ENCODE measurements at regions not wholly inside any gene's neighbourhood (a gene's known extent, or its start where the extent isn't known, plus 50 kb on each side); places are given as distances from the start of the nearest gene placed in this dataset.

- Histone ChIP-seq H3K27me3 (ENCODE audit: insufficient read depth, insufficient read length) (no peaks in the 10 kb centered on the region), H3K9me3 (ENCODE audit: insufficient read depth, low read length) (no peaks in the 10 kb centered on the region), H3K36me3 (ENCODE audit: insufficient read depth, insufficient read length, low read length) (no peaks in the 10 kb centered on the region), H3K4me1 (ENCODE audit: insufficient read depth, insufficient read length) (no peaks in the 10 kb centered on the region), H3K4me3 (ENCODE audit: insufficient read length, low read depth) (no peak overlapping the region), H3K9ac (ENCODE audit: insufficient read length, low read depth) (no peak overlapping the region)
- no peak for DNase-seq (ENCODE audit: low read depth, low spot score)
- TF ChIP-seq SUZ12 (IDR thresholded peaks at IDR 0.05; ENCODE audit: extremely low read depth, insufficient read depth, insufficient read length) = no peak
- no peak for TF ChIP-seq ZNF274 (IDR thresholded peaks at IDR 0.05; ENCODE audit: low read depth, low read length)
- no peak for TF ChIP-seq YY1 (IDR thresholded peaks at IDR 0.05; ENCODE audit: insufficient read depth, insufficient read length)
These were observed 1396.5 kb upstream of the CELF2 start for GRCh38 chr10:9621216-9621615.

GRCh38 chr10:9625304-9625703 lies 1392.4 kb upstream of the CELF2 start:
- TF ChIP-seq YY1 (IDR thresholded peaks at IDR 0.05; ENCODE audit: insufficient read depth, insufficient read length) = no peak
- Histone ChIP-seq H3K9me3 (ENCODE audit: insufficient read depth, low read length) (no peaks in the 10 kb centered on the region), H3K27me3 (ENCODE audit: insufficient read depth, insufficient read length) (no peaks in the 10 kb centered on the region), H3K36me3 (ENCODE audit: insufficient read depth, insufficient read length, low read length) (no peaks in the 10 kb centered on the region), H3K4me3 (ENCODE audit: insufficient read length, low read depth) (no peak overlapping the region), H3K4me1 (ENCODE audit: insufficient read depth, insufficient read length) (no peaks in the 10 kb centered on the region), H3K9ac (ENCODE audit: insufficient read length, low read depth) (no peak overlapping the region)
- DNase-seq (ENCODE audit: low read depth, low spot score) = no peak

GRCh38 chr10:9634466-9634865 lies 1383.2 kb upstream of the CELF2 start:
- TF ChIP-seq SUZ12 (IDR thresholded peaks at IDR 0.05; ENCODE audit: extremely low read depth, insufficient read depth, insufficient read length) = no peak
- no peak for TF ChIP-seq ZNF274 (IDR thresholded peaks at IDR 0.05; ENCODE audit: low read depth, low read length)
- TF ChIP-seq YY1 (IDR thresholded peaks at IDR 0.05; ENCODE audit: insufficient read depth, insufficient read length) = no peak
- Histone ChIP-seq H3K36me3 (ENCODE audit: insufficient read depth, insufficient read length, low read length) (no peaks in the 10 kb centered on the region), H3K4me1 (ENCODE audit: insufficient read depth, insufficient read length) (no peaks in the 10 kb centered on the region), H3K9me3 (ENCODE audit: insufficient read depth, low read length) (no peaks in the 10 kb centered on the region), H3K4me3 (ENCODE audit: insufficient read length, low read depth) (no peak overlapping the region), H3K9ac (ENCODE audit: insufficient read length, low read depth) (no peak overlapping the region), H3K27me3 (ENCODE audit: insufficient read depth, insufficient read length) (no peaks in the 10 kb centered on the region)
- no peak for DNase-seq (ENCODE audit: low read depth, low spot score)

GRCh38 chr10:9635691-9636090 lies 1382.0 kb upstream of the CELF2 start:
- no peak for DNase-seq (ENCODE audit: low read depth, low spot score)
- Histone ChIP-seq H3K4me3 (ENCODE audit: insufficient read length, low read depth) (no peak overlapping the region), H3K27me3 (ENCODE audit: insufficient read depth, insufficient read length) (no peaks in the 10 kb centered on the region), H3K36me3 (ENCODE audit: insufficient read depth, insufficient read length, low read length) (no peaks in the 10 kb centered on the region), H3K9me3 (ENCODE audit: insufficient read depth, low read length) (no peaks in the 10 kb centered on the region), H3K4me1 (ENCODE audit: insufficient read depth, insufficient read length) (no peaks in the 10 kb centered on the region), H3K9ac (ENCODE audit: insufficient read length, low read depth) (no peak overlapping the region)
- no peak for TF ChIP-seq YY1 (IDR thresholded peaks at IDR 0.05; ENCODE audit: insufficient read depth, insufficient read length)
- no peak for TF ChIP-seq SUZ12 (IDR thresholded peaks at IDR 0.05; ENCODE audit: extremely low read depth, insufficient read depth, insufficient read length)
- TF ChIP-seq ZNF274 (IDR thresholded peaks at IDR 0.05; ENCODE audit: low read depth, low read length) = no peak

- no peak overlapping the region for H3K9ac ChIP-seq (ENCODE audit: insufficient read length, low read depth)
- TF ChIP-seq ZNF274 (IDR thresholded peaks at IDR 0.05; ENCODE audit: low read depth, low read length) = no peak
- no peaks in the 10 kb centered on the region for H3K4me1 ChIP-seq (ENCODE audit: insufficient read depth, insufficient read length)
- H3K9me3 ChIP-seq (ENCODE audit: insufficient read depth, low read length) = no peaks in the 10 kb centered on the region
- no peak overlapping the region for H3K4me3 ChIP-seq (ENCODE audit: insufficient read length, low read depth)
- H3K27me3 ChIP-seq (ENCODE audit: insufficient read depth, insufficient read length) = no peaks in the 10 kb centered on the region
- DNase-seq (ENCODE audit: low read depth, low spot score) = no peak
- no peaks in the 10 kb centered on the region for H3K36me3 ChIP-seq (ENCODE audit: insufficient read depth, insufficient read length, low read length)
These were observed 1381.5 kb upstream of the CELF2 start for GRCh38 chr10:9636216-9636615.

- no peaks in the 10 kb centered on the region for H3K9me3 ChIP-seq (ENCODE audit: insufficient read depth, low read length)
- no peak for TF ChIP-seq ZNF274 (IDR thresholded peaks at IDR 0.05; ENCODE audit: low read depth, low read length)
- TF ChIP-seq YY1 (IDR thresholded peaks at IDR 0.05; ENCODE audit: insufficient read depth, insufficient read length) = no peak
- TF ChIP-seq SUZ12 (IDR thresholded peaks at IDR 0.05; ENCODE audit: extremely low read depth, insufficient read depth, insufficient read length) = no peak
- no peaks in the 10 kb centered on the region for H3K27me3 ChIP-seq (ENCODE audit: insufficient read depth, insufficient read length)
- no peaks in the 10 kb centered on the region for H3K36me3 ChIP-seq (ENCODE audit: insufficient read depth, insufficient read length, low read length)
- DNase-seq (ENCODE audit: low read depth, low spot score) = no peak
- no peak overlapping the region for H3K4me3 ChIP-seq (ENCODE audit: insufficient read length, low read depth)
- H3K9ac ChIP-seq (ENCODE audit: insufficient read length, low read depth) = no peak overlapping the region
- H3K4me1 ChIP-seq (ENCODE audit: insufficient read depth, insufficient read length) = no peaks in the 10 kb centered on the region
These were observed 1373.9 kb upstream of the CELF2 start for GRCh38 chr10:9643782-9644181.

GRCh38 chr10:9645404-9645803 lies 1372.3 kb upstream of the CELF2 start:
- H3K27me3 ChIP-seq (ENCODE audit: insufficient read depth, insufficient read length) = no peaks in the 10 kb centered on the region
- H3K36me3 ChIP-seq (ENCODE audit: insufficient read depth, insufficient read length, low read length) = no peaks in the 10 kb centered on the region
- no peak for DNase-seq (ENCODE audit: low read depth, low spot score)
- TF ChIP-seq SUZ12 (IDR thresholded peaks at IDR 0.05; ENCODE audit: extremely low read depth, insufficient read depth, insufficient read length) (no peak), ZNF274 (IDR thresholded peaks at IDR 0.05; ENCODE audit: low read depth, low read length) (no peak), YY1 (IDR thresholded peaks at IDR 0.05; ENCODE audit: insufficient read depth, insufficient read length) (no peak)
- H3K4me3 ChIP-seq (ENCODE audit: insufficient read length, low read depth) = no peak overlapping the region
- no peaks in the 10 kb centered on the region for H3K4me1 ChIP-seq (ENCODE audit: insufficient read depth, insufficient read length)
- no peaks in the 10 kb centered on the region for H3K9me3 ChIP-seq (ENCODE audit: insufficient read depth, low read length)
- H3K9ac ChIP-seq (ENCODE audit: insufficient read length, low read depth) = no peak overlapping the region

- Histone ChIP-seq H3K9ac (ENCODE audit: insufficient read length, low read depth) (no peak overlapping the region), H3K4me3 (ENCODE audit: insufficient read length, low read depth) (no peak overlapping the region), H3K4me1 (ENCODE audit: insufficient read depth, insufficient read length) (no peaks in the 10 kb centered on the region), H3K36me3 (ENCODE audit: insufficient read depth, insufficient read length, low read length) (no peaks in the 10 kb centered on the region), H3K9me3 (ENCODE audit: insufficient read depth, low read length) (no peaks in the 10 kb centered on the region), H3K27me3 (ENCODE audit: insufficient read depth, insufficient read length) (no peaks in the 10 kb centered on the region)
- DNase-seq (ENCODE audit: low read depth, low spot score) = no peak
- no peak for TF ChIP-seq SUZ12 (IDR thresholded peaks at IDR 0.05; ENCODE audit: extremely low read depth, insufficient read depth, insufficient read length)
- TF ChIP-seq YY1 (IDR thresholded peaks at IDR 0.05; ENCODE audit: insufficient read depth, insufficient read length) = no peak
- TF ChIP-seq ZNF274 (IDR thresholded peaks at IDR 0.05; ENCODE audit: low read depth, low read length) = no peak
These were observed 1371.6 kb upstream of the CELF2 start for GRCh38 chr10:9645928-9646600.
